ENCODE measurements at regions not wholly inside any gene's neighbourhood (a gene's known extent, or its start where the extent isn't known, plus 50 kb on each side); places are given as distances from the start of the nearest gene placed in this dataset.

DNA sequence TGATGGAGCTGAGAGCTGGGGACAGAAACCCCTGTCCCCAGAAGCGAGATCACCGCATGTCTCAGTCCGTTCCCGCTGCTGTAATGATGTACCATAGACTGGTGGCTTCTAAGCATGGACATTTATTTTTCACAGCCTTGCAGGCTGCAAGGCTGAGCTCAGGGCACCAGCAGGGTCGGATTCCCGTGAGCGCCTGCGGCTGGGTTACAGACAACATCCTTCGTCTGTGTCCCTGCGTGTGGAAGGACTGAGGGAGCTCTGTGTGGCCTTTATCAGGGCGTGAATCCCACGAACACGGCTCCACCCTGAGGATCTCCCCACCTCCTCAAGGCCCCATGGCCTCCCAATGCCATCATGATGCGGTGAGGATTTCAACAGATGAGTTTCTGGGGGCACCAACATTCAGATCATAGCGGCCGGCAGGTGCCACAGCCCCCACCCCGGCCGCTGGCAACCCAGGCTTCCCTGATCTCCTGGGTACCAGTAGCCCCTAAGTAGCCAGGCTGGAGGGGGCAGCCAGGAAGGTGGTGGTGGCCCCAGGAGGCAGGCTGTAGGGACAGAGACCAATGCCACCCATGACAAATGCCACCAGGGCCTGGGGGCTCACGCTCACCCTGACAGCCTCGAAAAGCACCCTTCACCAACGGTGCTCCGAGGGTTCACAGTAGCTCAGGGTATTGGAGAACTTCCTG, 104.4 kb downstream of the CRYAA start:
- no peak for TF ChIP-seq ZFX (IDR thresholded peaks at IDR 0.05)
- TF ChIP-seq, protein P1, sequence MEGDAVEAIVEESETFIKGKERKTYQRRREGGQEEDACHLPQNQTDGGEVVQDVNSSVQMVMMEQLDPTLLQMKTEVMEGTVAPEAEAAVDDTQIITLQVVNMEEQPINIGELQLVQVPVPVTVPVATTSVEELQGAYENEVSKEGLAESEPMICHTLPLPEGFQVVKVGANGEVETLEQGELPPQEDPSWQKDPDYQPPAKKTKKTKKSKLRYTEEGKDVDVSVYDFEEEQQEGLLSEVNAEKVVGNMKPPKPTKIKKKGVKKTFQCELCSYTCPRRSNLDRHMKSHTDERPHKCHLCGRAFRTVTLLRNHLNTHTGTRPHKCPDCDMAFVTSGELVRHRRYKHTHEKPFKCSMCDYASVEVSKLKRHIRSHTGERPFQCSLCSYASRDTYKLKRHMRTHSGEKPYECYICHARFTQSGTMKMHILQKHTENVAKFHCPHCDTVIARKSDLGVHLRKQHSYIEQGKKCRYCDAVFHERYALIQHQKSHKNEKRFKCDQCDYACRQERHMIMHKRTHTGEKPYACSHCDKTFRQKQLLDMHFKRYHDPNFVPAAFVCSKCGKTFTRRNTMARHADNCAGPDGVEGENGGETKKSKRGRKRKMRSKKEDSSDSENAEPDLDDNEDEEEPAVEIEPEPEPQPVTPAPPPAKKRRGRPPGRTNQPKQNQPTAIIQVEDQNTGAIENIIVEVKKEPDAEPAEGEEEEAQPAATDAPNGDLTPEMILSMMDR (conservative IDR thresholded peaks at IDR 0.05), result no peak
- H3K27ac ChIP-seq, result no peak overlapping the region

DNA sequence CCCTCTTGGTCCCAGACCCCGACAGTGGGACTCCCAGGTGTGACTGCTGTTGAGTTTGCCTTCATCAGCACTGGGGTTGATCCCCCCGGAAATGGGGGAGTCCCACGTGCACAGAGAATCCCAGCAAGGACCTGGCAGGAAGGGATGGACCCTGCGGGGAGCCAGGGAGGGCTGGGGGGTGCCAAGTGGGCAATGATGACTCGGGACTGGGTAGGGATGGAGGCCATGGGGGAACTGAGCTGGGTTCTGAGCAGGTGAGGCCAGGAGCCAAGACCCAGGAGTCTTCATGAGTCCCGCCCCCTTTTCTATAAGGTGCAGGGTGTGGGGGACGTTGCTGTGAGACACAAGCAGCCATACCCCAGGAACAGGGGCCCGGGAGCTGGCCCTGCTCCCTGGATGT, 103.8 kb downstream of the CRYAA start:
- TF ChIP-seq, protein P1 (conservative IDR thresholded peaks at IDR 0.05), result no peak
- TF ChIP-seq ZFX (IDR thresholded peaks at IDR 0.05), result no peak
- no peak overlapping the region for H3K27ac ChIP-seq

DNA sequence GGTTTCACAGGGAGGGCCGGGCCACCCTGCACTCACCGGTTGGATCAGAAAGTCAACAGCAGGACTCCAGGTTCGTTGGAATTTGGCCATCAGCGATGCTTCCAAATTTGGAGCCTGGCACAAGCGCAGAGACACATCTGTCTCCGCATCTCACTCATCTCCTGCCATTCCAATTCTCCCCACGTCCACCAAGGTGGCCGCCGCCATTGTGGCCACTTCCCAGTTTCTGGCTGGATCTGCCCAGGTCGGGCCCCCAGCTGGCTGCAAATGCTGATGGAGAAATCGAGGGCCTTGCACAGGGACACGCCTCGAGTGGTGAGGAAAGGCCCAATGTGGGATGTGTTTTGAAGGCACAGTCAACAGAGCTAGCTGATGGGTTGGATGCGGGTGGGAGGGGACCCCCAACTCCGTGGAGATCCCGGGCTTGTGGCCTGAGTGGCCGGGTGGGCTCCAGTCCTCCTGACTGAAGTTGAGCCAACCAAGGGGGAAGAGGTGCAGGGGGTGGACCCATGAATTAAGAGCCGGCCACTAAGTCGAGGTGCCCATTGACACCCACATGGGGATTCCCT, 102.7 kb downstream of the CRYAA start:
- TF ChIP-seq ZFX (IDR thresholded peaks at IDR 0.05), result no peak
- TF ChIP-seq, protein P1 (conservative IDR thresholded peaks at IDR 0.05), result no peak
- H3K27ac ChIP-seq, result no peak overlapping the region

DNA sequence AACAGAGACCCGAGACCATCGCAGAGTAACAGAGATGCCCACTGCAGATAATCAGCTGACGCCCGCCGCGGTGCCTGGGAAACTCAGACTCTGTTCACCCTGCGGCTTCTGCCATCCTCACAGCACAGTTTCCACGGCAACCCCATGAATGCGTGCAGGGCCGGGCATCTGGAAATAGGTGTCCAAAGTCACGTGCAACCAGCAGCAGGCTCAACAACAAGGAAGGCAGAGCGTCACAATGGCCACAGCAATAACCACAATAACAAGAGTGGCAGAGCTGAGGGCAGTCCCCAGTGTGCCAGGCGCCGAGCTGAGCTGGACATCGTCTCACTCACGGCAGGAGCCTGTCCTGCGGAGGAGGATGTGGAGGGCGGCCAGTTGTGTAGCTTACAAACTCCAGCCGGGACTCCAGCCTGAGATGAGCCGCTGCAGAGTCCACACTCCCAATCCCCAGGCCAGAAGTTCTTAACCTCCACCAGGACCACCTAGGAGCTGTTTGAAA, 102.0 kb downstream of the CRYAA start:
- TF ChIP-seq, protein P1 (conservative IDR thresholded peaks at IDR 0.05), result no peak
- TF ChIP-seq ZFX (IDR thresholded peaks at IDR 0.05), result no peak
- H3K27ac ChIP-seq, result no peak overlapping the region

DNA sequence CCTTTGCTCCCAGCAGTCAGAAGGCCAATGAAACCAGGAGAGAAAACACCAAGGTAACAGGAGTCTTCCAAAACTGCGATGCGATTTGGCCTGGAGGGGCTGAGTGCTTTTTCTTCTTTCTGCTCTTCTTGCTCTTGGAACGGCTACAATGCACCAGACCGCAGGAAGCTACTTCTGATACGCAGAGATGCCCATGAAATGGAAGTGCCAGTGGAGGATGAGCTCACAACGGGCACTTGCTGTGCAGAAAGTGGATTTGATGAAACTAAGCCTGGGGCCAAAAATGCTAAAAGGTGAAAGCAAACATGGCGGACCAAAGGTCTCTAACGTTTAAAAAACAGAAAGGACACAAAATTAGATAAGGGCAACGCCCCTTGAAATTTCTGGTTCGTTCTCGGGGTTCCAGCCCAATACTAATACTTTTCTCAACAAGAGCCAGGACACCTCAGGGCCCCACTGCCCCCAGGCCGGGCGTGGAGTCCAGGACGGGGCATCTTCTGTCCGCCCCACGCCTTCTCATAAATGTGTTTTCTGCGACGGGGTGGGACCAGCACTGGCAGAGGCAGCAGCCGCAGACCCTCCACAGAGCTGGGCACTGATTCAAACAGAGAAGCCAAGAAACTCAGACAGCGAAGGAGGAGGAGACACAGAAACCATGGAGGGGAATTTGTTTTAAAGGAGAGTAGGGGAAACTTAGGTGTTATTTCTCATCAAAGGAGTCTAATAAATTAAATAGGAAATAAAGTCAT, 101.3 kb downstream of the CRYAA start:
- no peak overlapping the region for H3K27ac ChIP-seq
- TF ChIP-seq, protein P1 (conservative IDR thresholded peaks at IDR 0.05), result no peak
- TF ChIP-seq ZFX (IDR thresholded peaks at IDR 0.05), result no peak

DNA sequence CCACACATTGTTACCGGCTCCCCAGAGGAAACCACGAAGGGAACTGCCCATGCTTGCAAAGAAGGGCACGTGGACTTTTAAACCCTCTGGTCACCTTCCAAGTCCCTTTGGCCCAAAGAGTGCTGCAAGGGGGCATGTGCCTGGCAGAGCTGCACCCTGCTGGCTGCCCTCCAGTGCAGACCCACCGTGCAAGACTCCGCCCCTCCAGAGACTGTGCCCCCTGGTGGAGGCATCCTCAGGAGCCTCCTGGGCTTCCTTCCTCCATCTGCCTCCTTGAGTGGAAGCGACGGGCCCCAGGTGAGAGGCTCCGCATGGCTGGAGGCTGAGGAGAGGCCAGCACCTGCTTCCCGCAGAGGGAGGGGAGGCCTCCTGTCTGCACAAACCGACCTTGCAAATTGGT, 100.6 kb downstream of the CRYAA start:
- H3K27ac ChIP-seq, result no peak overlapping the region
- TF ChIP-seq, protein P1 (conservative IDR thresholded peaks at IDR 0.05), result no peak
- no peak for TF ChIP-seq ZFX (IDR thresholded peaks at IDR 0.05)

DNA sequence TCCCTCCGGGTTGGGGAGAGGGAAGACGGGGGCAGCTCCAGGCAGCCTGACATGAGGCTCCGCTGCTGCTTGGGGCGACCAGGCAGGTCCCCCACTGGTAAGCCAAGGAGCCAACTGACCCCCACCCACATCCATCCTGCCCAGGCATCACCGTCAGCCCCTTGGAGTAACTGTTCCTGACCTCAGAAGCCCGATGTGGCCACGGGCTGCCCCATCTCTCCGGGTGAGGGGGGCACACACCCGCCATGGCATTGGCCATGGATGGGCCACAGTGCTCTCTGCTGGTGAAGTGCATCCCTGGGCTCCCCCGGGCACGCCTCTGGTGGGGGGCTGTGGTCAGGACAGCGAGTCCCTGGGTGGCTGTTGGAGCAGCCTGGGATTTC, 100.0 kb downstream of the CRYAA start:
- H3K27ac ChIP-seq, result no peak overlapping the region
- TF ChIP-seq, protein P1 (conservative IDR thresholded peaks at IDR 0.05), result no peak
- no peak for TF ChIP-seq ZFX (IDR thresholded peaks at IDR 0.05)

Data from C4-2B (cell line).